ENCODE measurements at regions not wholly inside any gene's neighbourhood (a gene's known extent, or its start where the extent isn't known, plus 50 kb on each side); places are given as distances from the start of the nearest gene placed in this dataset.

DNA sequence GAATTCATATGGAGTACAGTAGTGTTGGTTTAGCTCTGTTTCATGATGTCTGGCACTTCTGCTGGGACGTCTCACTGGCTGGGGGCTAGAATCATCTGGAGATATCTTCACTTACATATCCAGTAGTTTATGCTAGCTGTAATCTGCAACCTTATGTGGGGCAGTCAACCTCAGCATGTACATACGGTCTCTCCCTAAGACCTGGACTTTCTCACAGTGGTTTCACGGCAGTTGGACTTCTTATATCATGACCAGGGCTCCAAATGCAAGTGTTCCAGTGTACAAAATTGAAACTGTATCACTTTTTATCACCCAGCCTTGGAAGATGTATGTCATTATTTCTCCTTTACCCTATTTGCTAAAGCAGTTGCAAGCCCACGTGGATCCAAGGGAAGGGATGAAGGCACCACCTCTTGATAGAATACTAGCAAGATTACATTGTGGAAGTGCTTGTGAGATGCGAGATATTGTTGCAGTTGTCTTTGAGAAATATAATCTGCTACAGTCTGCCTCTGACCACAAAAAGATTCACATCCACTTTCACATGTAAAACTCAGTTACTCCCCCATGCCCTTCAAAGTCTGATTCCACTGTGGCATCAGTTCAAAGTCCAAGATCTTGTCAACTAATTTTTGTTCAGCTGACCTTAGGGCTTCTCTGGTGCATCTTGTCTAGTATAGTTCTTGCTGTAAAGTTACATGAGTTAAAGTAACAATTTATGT is 316.6 kb upstream of the NCAM1 start:
- no peaks in the 10 kb centered on the region for H3K4me1 Mint-ChIP-seq (ENCODE audit: low read depth in 2 of 2)
- peaks cover 6 to 15% of the 10 kb centered on the region in 2 donors for H3K27me3 Mint-ChIP-seq
- no peak for ATAC-seq (replicated peaks)
- H3K9me3 Mint-ChIP-seq: peaks cover 5 to 8% of the 10 kb centered on the region in 2 donors
- H3K27ac Mint-ChIP-seq: no peak overlapping the region
- H3K36me3 Mint-ChIP-seq (ENCODE audit: insufficient read depth): no peaks in the 10 kb centered on the region
- H3K4me3 Mint-ChIP-seq: no peak overlapping the region
- no peak for DNase-seq

DNA sequence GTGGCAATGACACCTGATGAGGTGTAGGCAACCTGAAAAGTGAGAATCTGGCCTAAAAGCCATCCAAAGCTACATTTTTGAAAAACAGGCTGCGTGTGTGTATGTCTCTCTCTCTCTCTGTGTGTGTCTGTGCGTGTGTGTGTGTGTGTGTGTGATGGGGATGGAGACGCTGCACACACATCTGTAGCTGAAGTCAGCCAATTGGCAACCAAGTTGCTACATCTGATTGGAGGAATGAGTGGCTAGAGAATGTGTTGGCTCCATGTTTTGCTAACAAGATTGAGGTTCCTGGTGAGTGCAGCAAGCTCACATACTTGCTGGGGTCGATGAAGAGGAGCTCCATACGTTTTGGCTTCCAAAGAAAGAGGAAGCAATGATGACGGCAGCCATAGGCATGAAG is 311.4 kb upstream of the NCAM1 start:
- Mint-ChIP-seq H3K27me3 (peaks cover 6 to 40% of the 10 kb centered on the region in 2 donors), H3K9me3 (no peaks in the 10 kb centered on the region), H3K27ac (no peak overlapping the region), H3K4me1 (ENCODE audit: low read depth in 2 of 2) (no peaks in the 10 kb centered on the region), H3K4me3 (no peak overlapping the region), H3K36me3 (ENCODE audit: insufficient read depth) (no peaks in the 10 kb centered on the region)
- DNase-seq: no peak
- no peak for ATAC-seq (replicated peaks)

DNA sequence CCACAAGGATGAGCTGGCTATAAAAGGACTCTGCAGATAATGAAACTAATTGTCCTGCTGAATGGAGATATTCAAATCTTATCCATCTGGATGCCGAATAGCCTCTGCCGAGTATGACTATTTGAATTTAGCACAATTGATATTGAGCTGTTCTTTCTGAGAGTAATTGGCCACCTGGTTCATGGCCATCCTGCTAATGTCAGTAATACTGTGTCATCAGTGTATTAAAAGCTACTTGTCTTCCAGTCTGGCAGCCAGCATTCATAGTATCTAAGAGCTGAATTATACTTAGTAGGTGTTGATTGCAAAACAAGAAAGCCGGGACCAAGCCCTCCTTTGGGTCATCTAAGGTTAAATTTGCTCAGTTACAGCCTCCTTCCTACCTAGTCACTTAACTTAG is 310.7 kb upstream of the NCAM1 start:
- ATAC-seq (replicated peaks) (no peak), DNase-seq (no peak)
- Mint-ChIP-seq H3K9me3 (no peaks in the 10 kb centered on the region), H3K36me3 (ENCODE audit: insufficient read depth) (no peaks in the 10 kb centered on the region), H3K4me3 (no peak overlapping the region), H3K27me3 (peaks cover 6 to 40% of the 10 kb centered on the region in 2 donors), H3K27ac (no peak overlapping the region), H3K4me1 (ENCODE audit: low read depth in 2 of 2) (no peaks in the 10 kb centered on the region)

DNA sequence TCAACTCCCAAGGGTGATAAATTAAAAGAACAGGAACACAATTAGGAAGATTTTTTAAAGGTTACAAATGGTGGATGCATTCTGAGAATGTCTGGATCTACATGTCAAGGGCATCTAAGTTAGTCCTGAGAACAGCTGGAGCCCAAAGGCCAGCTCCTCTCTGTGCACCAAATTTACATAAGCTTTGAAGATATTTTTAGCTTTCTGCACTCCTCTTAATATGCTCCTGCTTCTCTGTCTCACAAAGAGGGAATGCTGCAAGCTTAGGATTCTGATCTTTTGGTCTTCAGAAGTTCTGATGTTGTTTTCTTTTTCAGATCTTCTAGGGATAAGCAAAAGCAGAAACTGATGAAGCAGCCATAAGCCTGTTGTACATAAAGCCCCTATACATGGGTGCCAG is 309.8 kb upstream of the NCAM1 start:
- no peak for ATAC-seq (replicated peaks)
- H3K36me3 Mint-ChIP-seq (ENCODE audit: insufficient read depth): peaks cover under 1% of the 10 kb centered on the region

DNA sequence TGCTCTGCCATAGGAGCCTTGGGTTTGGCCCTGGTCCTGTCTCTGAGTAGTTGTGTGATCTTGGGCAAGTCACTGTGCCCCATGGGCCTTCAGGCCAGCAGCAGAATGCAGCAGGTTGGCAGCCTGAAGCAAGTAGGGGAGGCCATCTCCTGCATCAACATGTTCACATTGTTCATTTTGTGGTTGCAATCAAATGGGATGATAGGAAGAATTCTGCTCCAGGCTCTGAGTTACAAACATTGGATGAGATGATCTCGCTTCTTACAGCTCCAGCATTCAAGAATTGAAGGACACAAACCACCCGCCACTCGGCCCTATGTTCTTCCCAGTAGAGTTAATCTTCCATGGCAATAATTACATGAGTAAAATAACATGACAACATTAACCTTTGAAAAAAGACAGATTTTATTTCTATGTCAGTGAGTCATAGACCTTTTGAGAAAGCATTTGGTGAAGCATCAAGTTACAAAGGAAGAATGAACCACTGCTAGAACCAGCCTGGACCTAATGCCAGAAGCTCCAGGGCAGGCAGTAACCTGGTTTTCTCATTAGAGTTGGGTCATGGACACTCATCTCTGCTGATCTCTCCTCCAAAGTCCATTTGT is 308.3 kb upstream of the NCAM1 start:
- Mint-ChIP-seq H3K4me3 (no peak overlapping the region), H3K27ac (no peak overlapping the region), H3K9me3 (no peaks in the 10 kb centered on the region), H3K4me1 (ENCODE audit: low read depth in 2 of 2) (no peaks in the 10 kb centered on the region), H3K36me3 (ENCODE audit: insufficient read depth) (peaks cover 2% of the 10 kb centered on the region), H3K27me3 (peaks cover 21 to 53% of the 10 kb centered on the region in 2 donors)
- no peak for DNase-seq
- no peak for ATAC-seq (replicated peaks)

More for the DNA sequence above, 309.8 kb upstream of the NCAM1 start:
- peaks cover 12 to 44% of the 10 kb centered on the region in 2 donors for H3K27me3 Mint-ChIP-seq
- H3K27ac Mint-ChIP-seq: no peak overlapping the region
- no peaks in the 10 kb centered on the region for H3K4me1 Mint-ChIP-seq (ENCODE audit: low read depth in 2 of 2)
- no peak overlapping the region for H3K4me3 Mint-ChIP-seq
- no peak for DNase-seq
- H3K9me3 Mint-ChIP-seq: no peaks in the 10 kb centered on the region

DNA sequence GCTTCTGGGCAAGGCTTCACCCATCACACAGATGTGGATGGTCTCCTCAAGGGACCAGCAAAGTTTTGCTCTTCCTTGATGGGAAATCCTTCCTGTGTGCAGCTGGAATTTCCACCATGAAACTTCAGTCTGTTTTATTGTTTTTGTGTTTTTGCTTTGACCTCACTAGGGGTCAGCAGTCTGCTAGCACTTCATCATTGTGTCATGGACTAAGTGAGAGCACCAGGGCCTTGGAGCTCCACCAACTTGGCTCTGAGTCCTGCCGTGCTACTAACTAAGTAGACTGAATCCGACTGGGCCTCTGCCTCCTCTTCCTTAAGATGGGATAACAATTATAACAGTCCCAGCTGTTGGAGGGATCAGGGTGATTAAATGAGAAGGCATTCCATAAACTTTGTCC is 305.8 kb upstream of the NCAM1 start:
- Mint-ChIP-seq H3K27ac (no peak overlapping the region), H3K36me3 (ENCODE audit: insufficient read depth) (peaks cover 2% of the 10 kb centered on the region), H3K27me3 (peaks cover 14 to 44% of the 10 kb centered on the region in 2 donors), H3K4me3 (no peak overlapping the region), H3K9me3 (no peaks in the 10 kb centered on the region), H3K4me1 (ENCODE audit: low read depth in 2 of 2) (no peaks in the 10 kb centered on the region)
- DNase-seq (no peak), ATAC-seq (replicated peaks) (no peak)

DNA sequence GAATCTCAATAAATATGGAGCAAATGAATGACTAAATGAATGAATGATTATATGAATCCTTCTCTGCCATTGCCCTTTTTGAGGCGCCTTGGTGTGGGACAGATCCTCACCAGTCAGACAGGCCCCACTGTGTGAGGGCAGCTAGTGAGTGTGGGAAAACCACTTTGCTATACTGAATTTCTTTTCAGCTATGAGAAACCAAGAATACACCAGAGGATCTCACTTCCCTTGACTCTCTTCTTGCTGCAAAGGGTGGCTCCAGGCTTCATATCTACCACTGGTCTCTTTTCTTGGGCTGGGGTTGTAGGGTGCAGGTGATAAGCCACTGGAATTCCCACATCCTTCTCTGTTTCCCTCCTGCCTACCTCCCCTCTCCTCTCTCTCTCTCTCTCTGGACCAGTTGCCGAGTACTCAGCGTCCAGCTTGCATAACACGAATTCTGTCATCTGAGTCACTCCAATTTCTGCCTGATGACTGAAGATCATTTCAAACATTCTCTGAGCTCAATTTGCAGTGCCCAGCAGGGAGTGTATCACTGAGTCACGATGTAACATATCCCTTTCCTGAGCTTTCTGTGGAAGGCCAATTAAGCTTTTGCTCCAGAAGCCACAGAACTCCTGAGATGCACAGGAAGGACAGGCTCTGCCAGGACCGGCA is 304.3 kb upstream of the NCAM1 start:
- Mint-ChIP-seq H3K4me3 (no peak overlapping the region), H3K9me3 (no peaks in the 10 kb centered on the region), H3K36me3 (ENCODE audit: insufficient read depth) (peaks cover 2% of the 10 kb centered on the region), H3K27ac (no peak overlapping the region), H3K4me1 (ENCODE audit: low read depth in 2 of 2) (no peaks in the 10 kb centered on the region), H3K27me3 (peaks cover 14 to 42% of the 10 kb centered on the region in 2 donors)
- DNase-seq (no peak), ATAC-seq (replicated peaks) (no peak)

DNA sequence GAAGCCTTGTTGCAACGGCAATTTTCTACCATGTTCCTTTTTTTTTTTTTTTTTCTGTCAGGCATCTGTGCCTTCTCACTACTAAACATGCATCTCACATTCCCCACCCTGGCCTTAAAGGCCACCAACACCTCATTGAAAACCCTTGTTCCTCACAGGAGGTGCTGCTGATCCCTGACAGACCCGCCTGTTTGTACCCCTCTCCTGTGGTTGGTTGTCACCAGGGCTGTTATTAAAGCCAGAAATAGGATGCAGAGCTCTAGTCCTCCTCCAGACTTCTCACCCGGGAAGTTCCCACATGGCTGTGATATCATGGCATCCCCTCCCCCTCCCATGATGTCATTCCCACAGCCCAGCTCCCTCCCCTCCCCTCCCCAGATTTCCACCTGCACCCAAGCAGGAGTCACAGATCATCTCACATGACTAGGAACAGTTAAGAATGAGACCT is 302.8 kb upstream of the NCAM1 start:
- no peak overlapping the region for H3K27ac Mint-ChIP-seq
- H3K9me3 Mint-ChIP-seq: no peaks in the 10 kb centered on the region
- H3K27me3 Mint-ChIP-seq: peaks cover 15 to 33% of the 10 kb centered on the region in 2 donors
- no peak overlapping the region for H3K4me3 Mint-ChIP-seq
- peaks cover 2% of the 10 kb centered on the region for H3K36me3 Mint-ChIP-seq (ENCODE audit: insufficient read depth)
- ATAC-seq (replicated peaks) (no peak), DNase-seq (no peak)
- peaks cover 0 to under 1% of the 10 kb centered on the region in 2 donors for H3K4me1 Mint-ChIP-seq (ENCODE audit: low read depth in 2 of 2)

DNA sequence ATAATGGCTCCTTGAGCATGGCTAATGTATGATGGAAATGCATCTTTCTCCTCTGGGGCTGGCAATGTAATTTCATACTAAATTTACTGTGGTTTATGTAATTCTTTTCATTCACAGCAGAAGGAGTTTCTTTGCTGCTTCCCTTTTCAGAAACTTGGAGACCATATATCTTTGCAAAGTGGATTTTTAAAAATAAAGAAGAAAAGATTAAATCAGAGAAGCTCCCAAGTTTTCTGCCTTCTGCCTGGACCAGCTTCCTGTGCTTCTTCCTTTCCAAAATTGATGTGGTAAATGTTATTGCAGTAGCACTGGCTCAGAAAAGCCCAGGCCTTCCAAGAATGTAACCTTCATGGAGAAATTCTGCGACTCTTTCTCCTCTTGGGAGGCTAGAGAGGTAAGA is 300.1 kb upstream of the NCAM1 start:
- peaks cover 20 to 35% of the 10 kb centered on the region in 2 donors for H3K27me3 Mint-ChIP-seq
- H3K9me3 Mint-ChIP-seq: no peaks in the 10 kb centered on the region
- ATAC-seq (replicated peaks) (no peak), DNase-seq (no peak)
- peaks cover 0 to 4% of the 10 kb centered on the region in 2 donors for H3K4me1 Mint-ChIP-seq (ENCODE audit: low read depth in 2 of 2)
- no peak overlapping the region for H3K4me3 Mint-ChIP-seq
- peaks cover 2% of the 10 kb centered on the region for H3K36me3 Mint-ChIP-seq (ENCODE audit: insufficient read depth)
- no peak overlapping the region for H3K27ac Mint-ChIP-seq

DNA sequence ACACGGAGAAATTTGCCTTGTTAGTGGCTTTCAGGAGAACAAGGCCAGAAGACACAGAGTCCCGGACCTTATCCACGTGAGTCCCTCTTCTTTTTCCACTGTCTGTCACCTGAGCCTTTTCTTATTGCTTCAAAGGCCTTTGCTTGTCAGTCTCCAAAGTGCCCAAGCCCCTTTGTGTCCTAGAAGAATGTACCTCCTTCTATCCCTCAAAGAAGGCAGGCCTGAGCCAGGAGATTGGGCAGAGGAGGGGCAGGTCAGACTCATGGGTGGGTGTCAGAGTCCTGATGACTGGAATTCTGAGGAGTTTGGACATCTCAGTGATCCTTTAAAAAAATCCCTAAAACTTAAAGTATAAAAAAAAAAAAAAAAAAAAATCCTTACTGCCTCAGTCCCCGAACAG is 299.6 kb upstream of the NCAM1 start:
- no peak for ATAC-seq (replicated peaks)
- no peak overlapping the region for H3K4me3 Mint-ChIP-seq
- peaks cover under 1% of the 10 kb centered on the region for H3K36me3 Mint-ChIP-seq (ENCODE audit: insufficient read depth)
- H3K27me3 Mint-ChIP-seq: peaks cover 16 to 31% of the 10 kb centered on the region in 2 donors
- no peaks in the 10 kb centered on the region for H3K9me3 Mint-ChIP-seq
- no peak overlapping the region for H3K27ac Mint-ChIP-seq
- no peak for DNase-seq
- peaks cover 0 to 4% of the 10 kb centered on the region in 2 donors for H3K4me1 Mint-ChIP-seq (ENCODE audit: low read depth in 2 of 2)

DNA sequence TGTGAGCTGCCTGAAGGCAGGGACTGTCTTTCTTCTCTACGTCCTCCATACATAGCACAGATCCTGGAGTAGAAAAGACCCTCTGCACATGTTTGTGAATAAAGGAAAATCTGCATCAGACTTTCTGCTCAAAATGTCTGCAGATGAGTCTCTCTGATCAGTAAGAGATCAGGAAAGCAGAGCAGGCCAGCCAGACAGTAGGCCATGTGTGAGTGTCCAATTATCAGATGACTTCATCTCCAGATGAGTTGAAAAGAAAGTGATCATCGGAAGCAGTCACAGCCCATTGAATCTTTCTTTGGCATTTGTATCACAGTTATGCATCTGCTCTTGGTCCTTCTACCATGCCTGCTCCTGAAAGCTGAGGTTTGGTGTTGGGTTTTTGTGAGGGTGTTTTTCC is 298.7 kb upstream of the NCAM1 start:
- H3K27me3 Mint-ChIP-seq: peaks cover 12 to 21% of the 10 kb centered on the region in 2 donors
- H3K4me1 Mint-ChIP-seq (ENCODE audit: low read depth in 2 of 2): peaks cover 0 to 4% of the 10 kb centered on the region in 2 donors
- no peak for DNase-seq

DNA sequence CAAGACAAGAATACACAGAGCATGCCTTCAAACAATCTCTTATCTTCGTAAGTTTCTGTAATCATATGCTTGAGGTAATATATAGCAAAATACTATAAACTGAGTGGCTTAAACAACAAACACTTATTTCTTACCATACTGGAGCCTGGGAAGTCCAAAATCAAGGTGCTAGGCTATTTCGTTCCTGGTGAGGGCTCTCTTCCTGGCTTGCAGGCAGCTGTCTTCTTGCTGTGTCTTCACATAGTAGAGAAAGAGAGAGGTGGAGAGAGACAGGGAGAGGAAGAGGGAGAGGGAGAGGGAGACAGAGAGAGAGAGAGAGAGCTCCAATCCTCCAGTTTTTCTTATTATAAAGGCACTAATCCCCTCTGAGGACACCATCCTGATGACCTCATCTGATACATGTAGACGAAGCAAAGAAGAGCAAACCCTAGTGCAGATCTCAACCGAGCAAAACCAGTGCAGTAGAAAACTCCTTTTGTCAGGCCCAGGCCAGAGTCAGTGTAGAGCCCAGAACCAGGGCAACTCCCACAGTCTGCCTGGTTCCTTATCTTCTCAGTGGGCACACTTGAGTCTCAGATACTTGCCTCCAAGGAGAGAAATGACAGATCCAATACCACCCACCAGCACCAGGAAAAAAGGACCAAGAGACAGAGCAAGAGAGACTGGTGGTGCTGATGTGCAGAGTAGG is 297.1 kb upstream of the NCAM1 start:
- H3K4me3 Mint-ChIP-seq: no peak overlapping the region
- H3K27ac Mint-ChIP-seq: no peak overlapping the region
- H3K36me3 Mint-ChIP-seq (ENCODE audit: insufficient read depth): no peaks in the 10 kb centered on the region
- ATAC-seq (replicated peaks): no peak
- DNase-seq: no peak
- H3K9me3 Mint-ChIP-seq: no peaks in the 10 kb centered on the region
- peaks cover 0 to 4% of the 10 kb centered on the region in 2 donors for H3K4me1 Mint-ChIP-seq (ENCODE audit: low read depth in 2 of 2)
- peaks cover 15 to 16% of the 10 kb centered on the region in 2 donors for H3K27me3 Mint-ChIP-seq

More for the DNA sequence above, 298.7 kb upstream of the NCAM1 start:
- Mint-ChIP-seq H3K9me3 (no peaks in the 10 kb centered on the region), H3K36me3 (ENCODE audit: insufficient read depth) (no peaks in the 10 kb centered on the region), H3K27ac (no peak overlapping the region), H3K4me3 (no peak overlapping the region)
- ATAC-seq (replicated peaks): no peak

DNA sequence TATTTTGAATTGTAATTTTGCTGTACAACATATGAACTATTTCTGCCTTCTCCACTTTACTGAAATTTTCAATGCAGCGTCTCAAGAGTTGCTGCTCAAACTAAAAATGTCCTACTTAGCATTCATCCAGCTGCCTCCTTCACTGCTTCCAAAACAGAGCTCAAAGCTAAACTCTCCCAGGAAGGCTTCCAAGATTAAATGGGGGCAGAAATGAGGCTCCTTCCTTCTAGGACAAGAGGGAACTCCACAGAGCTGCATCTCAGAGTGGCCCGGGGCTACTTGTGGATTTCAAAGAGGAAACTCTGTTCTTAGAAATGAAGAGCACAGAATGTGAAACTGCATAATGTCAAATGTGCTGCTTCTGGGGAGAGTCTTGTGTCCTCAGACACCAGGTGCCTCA is 295.9 kb upstream of the NCAM1 start:
- Mint-ChIP-seq H3K27ac (no peak overlapping the region), H3K27me3 (peaks cover 15 to 16% of the 10 kb centered on the region in 2 donors), H3K4me3 (no peak overlapping the region), H3K9me3 (no peaks in the 10 kb centered on the region), H3K36me3 (ENCODE audit: insufficient read depth) (no peaks in the 10 kb centered on the region), H3K4me1 (ENCODE audit: low read depth in 2 of 2) (peaks cover 0 to 4% of the 10 kb centered on the region in 2 donors)
- ATAC-seq (replicated peaks) (no peak), DNase-seq (no peak)
